Trophoblast cell (in vitro differentiated cells and primary cell): ENCODE measurements at regions not wholly inside any gene's neighbourhood (a gene's known extent, or its start where the extent isn't known, plus 50 kb on each side); places are given as distances from the start of the nearest gene placed in this dataset.

ENCODE experiments used
- DNase-seq, 2 donors: peaks; one replicate each; pipeline ENCODE4 v3.0.0-alpha.2; 2016
- H2AFZ ChIP-seq: 2 replicates; pipeline ENCODE4 v1.6.1; 2013; ENCODE audit warnings: low read length, moderate library complexity, mild to moderate bottlenecking; ENCODE audit not compliant: insufficient read depth, poor library complexity
- H2AK5ac ChIP-seq: 2 replicates; pipeline ENCODE4 v1.6.1; 2013; ENCODE audit warnings: mild to moderate bottlenecking, low read length
- H2BK120ac ChIP-seq: 2 replicates; pipeline ENCODE4 v1.6.1; 2013; ENCODE audit warnings: low read length, mild to moderate bottlenecking, moderate library complexity; ENCODE audit not compliant: insufficient read depth, poor library complexity
- H2BK12ac ChIP-seq: 2 replicates; pipeline ENCODE4 v1.6.1; 2013; ENCODE audit warnings: mild to moderate bottlenecking, low read length, moderate library complexity
- H2BK5ac ChIP-seq: 2 replicates; pipeline ENCODE4 v1.6.1; 2013; ENCODE audit warnings: low read length, low read depth, moderate library complexity, mild to moderate bottlenecking; ENCODE audit not compliant: poor library complexity
- H3K14ac ChIP-seq: 2 replicates; pipeline ENCODE4 v1.6.1; 2013; ENCODE audit warnings: mild to moderate bottlenecking, low read length
- H3K18ac ChIP-seq: 2 replicates; pipeline ENCODE4 v1.6.1; 2013; ENCODE audit warnings: mild to moderate bottlenecking, low read length
- H3K23ac ChIP-seq: 2 replicates; pipeline ENCODE4 v1.6.1; 2013; ENCODE audit warnings: low read length
- H3K27ac ChIP-seq: 2 replicates; pipeline ENCODE4 v1.5.1; 2013; ENCODE audit warnings: low read depth, mild to moderate bottlenecking, inconsistent platforms, low read length, moderate library complexity
- H3K27me3 ChIP-seq: 2 replicates; pipeline ENCODE4 v1.6.1; 2013; ENCODE audit warnings: inconsistent platforms, mild to moderate bottlenecking, low read length, moderate library complexity; ENCODE audit not compliant: insufficient read depth
- H3K36me3 ChIP-seq, 2 experiments: 1 replicate in 1 of 2; 2 replicates in 1 of 2; pipeline ENCODE4 v1.6.1; 2013; ENCODE audit warnings: low read length in 2 of 2, mild to moderate bottlenecking in 2 of 2, moderate library complexity in 1 of 2; ENCODE audit not compliant: insufficient read depth in 2 of 2, control insufficient read depth in 1 of 2
- H3K4ac ChIP-seq: 2 replicates; pipeline ENCODE4 v1.6.1; 2013; ENCODE audit warnings: low read depth, mild to moderate bottlenecking, low read length, moderate library complexity
- H3K4me1 ChIP-seq, 2 experiments: 1 replicate in 1 of 2; 2 replicates in 1 of 2; pipeline ENCODE4 v1.6.1; 2013; ENCODE audit warnings: low read length in 2 of 2, mild to moderate bottlenecking in 2 of 2, moderate library complexity in 1 of 2; ENCODE audit not compliant: insufficient read depth in 2 of 2, control insufficient read depth in 1 of 2
- H3K4me2 ChIP-seq: 2 replicates; pipeline ENCODE4 v1.6.1; 2013; ENCODE audit warnings: inconsistent platforms, mild to moderate bottlenecking, low read length, moderate library complexity
- H3K4me3 ChIP-seq: 2 replicates; pipeline ENCODE4 v1.5.1; 2013; ENCODE audit warnings: mild to moderate bottlenecking, low read depth, low read length, inconsistent platforms
- H3K79me1 ChIP-seq: one replicate; pipeline ENCODE4 v1.6.1; 2013; ENCODE audit warnings: low read length
- H3K79me2 ChIP-seq: 2 replicates; pipeline ENCODE4 v1.6.1; 2013; ENCODE audit warnings: low read length, mild to moderate bottlenecking; ENCODE audit not compliant: control insufficient read depth, insufficient read depth, poor library complexity
- H3K9ac ChIP-seq: 2 replicates; pipeline ENCODE4 v1.6.1; 2013; ENCODE audit warnings: mild to moderate bottlenecking, low read length
- H3K9me3 ChIP-seq: 2 replicates; pipeline ENCODE4 v1.6.1; 2013; ENCODE audit warnings: low read depth, mild to moderate bottlenecking, control low read depth, inconsistent platforms, low read length; ENCODE audit not compliant: insufficient read depth
- H4K12ac ChIP-seq: 2 replicates; pipeline ENCODE4 v1.6.1; 2013; ENCODE audit warnings: low read depth, mild to moderate bottlenecking, low read length, moderate library complexity
- H4K8ac ChIP-seq: 2 replicates; pipeline ENCODE4 v1.6.1; 2013; ENCODE audit warnings: low read depth, mild to moderate bottlenecking, low read length, moderate library complexity
- H4K91ac ChIP-seq: one replicate; pipeline ENCODE4 v1.6.1; 2013; ENCODE audit warnings: low read depth, mild to moderate bottlenecking, low read length, moderate library complexity
- WGBS: extraction: QIAGEN DNeasy Blood & Tissue Kit; methylation state at CpG from one replicate; pipeline ENCODE4 v1.1.7; 2013; ENCODE audit warnings: missing lambda C conversion rate; ENCODE audit not compliant: insufficient read length, insufficient coverage; ENCODE audit errors: extremely low coverage; 5-methylcytosine and 5-hydroxymethylcytosine counted together

DNA sequence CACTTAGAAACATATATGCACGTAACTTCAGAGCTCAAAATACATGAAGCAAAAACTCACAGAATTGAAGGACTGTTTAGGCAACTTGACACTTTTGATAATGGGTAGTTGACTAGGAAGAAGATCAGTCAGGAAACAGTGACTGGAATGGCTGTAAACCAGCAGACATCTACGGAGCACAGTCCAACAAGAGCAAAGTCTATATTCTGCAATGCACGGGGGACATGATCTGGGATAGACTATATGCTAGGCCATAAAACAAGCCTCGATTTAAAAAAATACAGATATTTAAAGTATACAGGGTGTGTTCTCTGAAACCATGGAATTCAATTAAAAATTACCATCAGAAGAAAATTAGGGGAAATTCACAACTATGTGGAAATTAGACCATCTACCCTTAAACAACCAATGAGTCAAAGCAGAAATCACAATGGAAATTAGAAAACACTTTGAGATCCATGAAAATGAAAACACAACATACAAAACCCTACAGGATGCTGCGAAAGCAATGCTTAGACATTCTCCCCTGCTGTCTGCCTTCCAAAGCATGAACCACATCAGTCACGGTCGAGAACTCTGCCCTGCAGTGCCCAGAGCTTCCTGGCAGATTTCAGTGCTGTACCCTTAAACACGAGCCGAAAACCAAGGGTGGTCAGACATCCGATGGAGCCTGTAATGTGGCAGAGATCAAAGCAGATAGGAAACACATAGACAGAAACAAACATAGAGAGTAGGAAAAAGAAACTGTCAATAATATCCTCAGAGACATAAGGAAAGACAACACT is 651.9 kb upstream of the HS6ST1 start:
- no peaks in the 10 kb centered on the region for H3K79me2 ChIP-seq
- H3K27me3 ChIP-seq: no peaks in the 10 kb centered on the region
- no peak overlapping the region for H4K12ac ChIP-seq
- no CpG with 5 or more reads among the region's 10 CpGs for WGBS
- no peak overlapping the region for H3K4me2 ChIP-seq
- no peak overlapping the region for H3K4me3 ChIP-seq
- no peak overlapping the region for H2BK5ac ChIP-seq
- H2BK120ac ChIP-seq: no peak overlapping the region
- H3K9ac ChIP-seq: no peak overlapping the region
- no peak overlapping the region for H3K14ac ChIP-seq
- H3K23ac ChIP-seq: no peak overlapping the region
- H4K91ac ChIP-seq: no peak overlapping the region
- H4K8ac ChIP-seq: no peak overlapping the region
- H2AK5ac ChIP-seq: no peak overlapping the region
- H3K79me1 ChIP-seq: no peaks in the 10 kb centered on the region
- H3K4me1 ChIP-seq: no peaks in the 10 kb centered on the region
- no peak overlapping the region for H3K18ac ChIP-seq
- H3K27ac ChIP-seq: no peak overlapping the region
- H2BK12ac ChIP-seq: no peak overlapping the region
- DNase-seq: no peak
- H3K36me3 ChIP-seq: no peaks in the 10 kb centered on the region
- H3K9me3 ChIP-seq: no peaks in the 10 kb centered on the region
- H3K4ac ChIP-seq: no peak overlapping the region
- H2AFZ ChIP-seq: no peak overlapping the region

DNA sequence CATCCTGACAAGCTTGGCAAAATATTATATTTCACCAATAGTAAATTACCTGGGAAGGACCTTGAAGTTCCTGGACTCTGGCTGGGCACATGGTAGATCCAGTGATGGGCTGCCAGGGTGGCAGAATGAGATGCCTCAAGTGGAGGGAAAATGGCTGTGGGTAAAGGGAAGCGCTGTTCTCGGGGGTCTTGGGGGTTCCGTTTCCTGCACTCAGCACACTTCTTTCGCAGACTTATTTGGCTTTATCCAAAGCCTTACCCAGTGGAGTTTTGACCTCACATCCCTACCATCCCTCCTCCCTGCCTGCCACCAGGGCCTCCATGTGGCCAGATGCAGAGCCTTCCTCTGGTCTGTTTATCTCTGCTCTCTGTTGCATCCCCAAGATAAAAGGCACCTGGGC is 654.9 kb upstream of the HS6ST1 start:
- H2AK5ac ChIP-seq: no peak overlapping the region
- no peak overlapping the region for H3K4me3 ChIP-seq
- peaks cover 4 to 7% of the 10 kb centered on the region in 2 experiments for H3K4me1 ChIP-seq
- H2BK5ac ChIP-seq: no peak overlapping the region
- H3K4ac ChIP-seq: no peak overlapping the region
- no peak overlapping the region for H3K23ac ChIP-seq
- no peak overlapping the region for H4K8ac ChIP-seq
- no peak overlapping the region for H3K27ac ChIP-seq
- no peaks in the 10 kb centered on the region for H3K9me3 ChIP-seq
- no peak overlapping the region for H4K91ac ChIP-seq
- H2BK12ac ChIP-seq: no peak overlapping the region
- DNase-seq: no peak
- H3K79me2 ChIP-seq: no peaks in the 10 kb centered on the region
- no peak overlapping the region for H4K12ac ChIP-seq
- no peaks in the 10 kb centered on the region for H3K27me3 ChIP-seq
- no peak overlapping the region for H3K18ac ChIP-seq
- no peaks in the 10 kb centered on the region for H3K36me3 ChIP-seq
- H2BK120ac ChIP-seq: no peak overlapping the region
- H3K14ac ChIP-seq: no peak overlapping the region
- no CpG with 5 or more reads among the region's 4 CpGs for WGBS
- no peak overlapping the region for H3K9ac ChIP-seq
- H3K79me1 ChIP-seq: no peaks in the 10 kb centered on the region
- no peak overlapping the region for H3K4me2 ChIP-seq
- no peak overlapping the region for H2AFZ ChIP-seq

DNA sequence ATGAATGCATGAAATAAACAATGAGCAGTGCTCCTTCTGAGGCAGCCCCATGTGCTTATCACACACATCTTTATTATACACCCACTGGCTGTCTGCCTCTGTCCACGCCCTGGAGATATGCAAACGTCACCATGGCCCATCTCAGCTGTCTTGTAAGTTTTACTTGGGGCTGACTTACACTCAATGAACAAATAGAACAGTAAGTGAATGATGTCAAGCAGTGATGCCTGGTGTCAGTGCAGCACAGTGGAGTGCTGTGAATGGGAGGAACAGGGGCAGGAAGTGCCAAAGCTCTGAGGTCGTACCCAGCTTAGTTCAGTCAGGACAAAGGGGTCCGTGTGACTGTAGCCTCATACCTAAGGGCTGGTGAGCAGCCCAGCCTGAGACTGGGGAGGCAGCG is 659.5 kb upstream of the HS6ST1 start:
- peaks cover 5 to 18% of the 10 kb centered on the region in 2 experiments for H3K4me1 ChIP-seq
- H2BK5ac ChIP-seq: no peak overlapping the region
- no peak overlapping the region for H2AFZ ChIP-seq
- H2BK12ac ChIP-seq: no peak overlapping the region
- H3K36me3 ChIP-seq: no peaks in the 10 kb centered on the region
- no peak overlapping the region for H4K8ac ChIP-seq
- no CpG with 5 or more reads among the region's 5 CpGs for WGBS
- no peaks in the 10 kb centered on the region for H3K79me1 ChIP-seq
- no peak overlapping the region for H2AK5ac ChIP-seq
- H3K14ac ChIP-seq: no peak overlapping the region
- no peak overlapping the region for H3K27ac ChIP-seq
- H3K4ac ChIP-seq: no peak overlapping the region
- no peak overlapping the region for H3K23ac ChIP-seq
- H3K27me3 ChIP-seq: no peaks in the 10 kb centered on the region
- H2BK120ac ChIP-seq: no peak overlapping the region
- no peak overlapping the region for H3K9ac ChIP-seq
- no peaks in the 10 kb centered on the region for H3K79me2 ChIP-seq
- H4K91ac ChIP-seq: no peak overlapping the region
- H3K9me3 ChIP-seq: no peaks in the 10 kb centered on the region
- H3K4me2 ChIP-seq: no peak overlapping the region
- H4K12ac ChIP-seq: no peak overlapping the region
- no peak overlapping the region for H3K18ac ChIP-seq
- no peak overlapping the region for H3K4me3 ChIP-seq
- DNase-seq: no peak

DNA sequence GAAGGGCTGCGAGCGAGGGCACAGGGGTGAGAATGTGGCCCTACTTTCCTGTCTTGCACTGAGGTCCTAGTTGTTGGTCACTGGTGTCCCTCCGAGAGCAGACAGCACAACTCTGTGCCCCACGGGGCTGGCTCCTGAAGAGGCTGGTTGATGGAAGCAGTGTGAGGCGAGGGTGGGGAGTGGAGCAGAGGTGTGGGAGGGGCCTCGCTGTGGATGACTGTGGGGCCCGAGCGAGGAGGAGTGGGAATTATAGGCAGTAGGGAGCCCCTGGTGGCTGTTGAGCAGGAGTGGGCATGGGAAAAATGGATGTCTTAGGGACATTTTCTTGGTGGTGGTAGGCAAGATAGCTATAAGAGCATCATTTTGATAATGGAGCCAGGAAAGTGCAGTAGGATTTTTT is 660.5 kb upstream of the HS6ST1 start:
- H3K79me2 ChIP-seq: no peaks in the 10 kb centered on the region
- no peak overlapping the region for H4K91ac ChIP-seq
- no peak overlapping the region for H2AK5ac ChIP-seq
- H2BK120ac ChIP-seq: no peak overlapping the region
- no peak overlapping the region for H3K14ac ChIP-seq
- no peak overlapping the region for H3K27ac ChIP-seq
- WGBS: no CpG with 5 or more reads among the region's 8 CpGs
- H2AFZ ChIP-seq: no peak overlapping the region
- peaks cover 5 to 18% of the 10 kb centered on the region in 2 experiments for H3K4me1 ChIP-seq
- no peak overlapping the region for H3K4me2 ChIP-seq
- no peak overlapping the region for H3K9ac ChIP-seq
- H3K23ac ChIP-seq: no peak overlapping the region
- H3K36me3 ChIP-seq: no peaks in the 10 kb centered on the region
- DNase-seq: no peak
- H3K18ac ChIP-seq: no peak overlapping the region
- H3K9me3 ChIP-seq: peaks cover 2% of the 10 kb centered on the region
- H3K4ac ChIP-seq: no peak overlapping the region
- no peak overlapping the region for H2BK5ac ChIP-seq
- H3K4me3 ChIP-seq: no peak overlapping the region
- H2BK12ac ChIP-seq: no peak overlapping the region
- no peak overlapping the region for H4K8ac ChIP-seq
- no peak overlapping the region for H4K12ac ChIP-seq
- H3K27me3 ChIP-seq: no peaks in the 10 kb centered on the region
- no peaks in the 10 kb centered on the region for H3K79me1 ChIP-seq
